Central memory CD8-positive, alpha-beta T cell (primary cell): ENCODE measurements at regions not wholly inside any gene's neighbourhood (a gene's known extent, or its start where the extent isn't known, plus 50 kb on each side); places are given as distances from the start of the nearest gene placed in this dataset.

ENCODE experiments used
- ATAC-seq: fragments of 150-1000 bp; cut with Tn5 transposase; replicated peaks from 2 replicates; pipeline ENCODE4 v1.10.0; 2022; ENCODE audit warnings: mild to moderate bottlenecking, moderate FRiP score, moderate number of reproducible peaks; ENCODE audit not compliant: poor library complexity, severe bottlenecking; ENCODE audit errors: extremely low read depth
- DNase-seq, 2 donors: peaks; one replicate each; pipeline ENCODE4 v3.0.0; 2021; ENCODE audit warnings: low spot score in 2 of 2
- H3K27ac Mint-ChIP-seq: one replicate; pipeline ENCODE4 v1.8.0; 2022; ENCODE audit warnings: low read depth, mild to moderate bottlenecking, moderate library complexity, mixed read lengths
- H3K27me3 Mint-ChIP-seq: one replicate; pipeline ENCODE4 v1.8.0; 2022; ENCODE audit warnings: mixed read lengths
- H3K36me3 Mint-ChIP-seq: one replicate; pipeline ENCODE4 v1.8.0; 2022; ENCODE audit warnings: mild to moderate bottlenecking, moderate library complexity, mixed read lengths; ENCODE audit not compliant: insufficient read depth
- H3K4me1 Mint-ChIP-seq: one replicate; pipeline ENCODE4 v1.8.0; 2022; ENCODE audit warnings: mixed read lengths
- H3K4me3 Mint-ChIP-seq: one replicate; pipeline ENCODE4 v1.8.0; 2022; ENCODE audit warnings: mild to moderate bottlenecking, moderate library complexity, mixed read lengths
- H3K9me3 Mint-ChIP-seq: one replicate; pipeline ENCODE4 v1.8.0; 2022; ENCODE audit warnings: mixed read lengths

GRCh38 chr10:64130152-64130551, 609.0 kb downstream of the REEP3 start:
- DNase-seq = no peak
- Mint-ChIP-seq H3K9me3 (peaks cover 6% of the 10 kb centered on the region), H3K27me3 (no peaks in the 10 kb centered on the region), H3K4me1 (no peaks in the 10 kb centered on the region), H3K4me3 (no peak overlapping the region), H3K27ac (no peak overlapping the region), H3K36me3 (no peaks in the 10 kb centered on the region)
- ATAC-seq = no peak

DNA sequence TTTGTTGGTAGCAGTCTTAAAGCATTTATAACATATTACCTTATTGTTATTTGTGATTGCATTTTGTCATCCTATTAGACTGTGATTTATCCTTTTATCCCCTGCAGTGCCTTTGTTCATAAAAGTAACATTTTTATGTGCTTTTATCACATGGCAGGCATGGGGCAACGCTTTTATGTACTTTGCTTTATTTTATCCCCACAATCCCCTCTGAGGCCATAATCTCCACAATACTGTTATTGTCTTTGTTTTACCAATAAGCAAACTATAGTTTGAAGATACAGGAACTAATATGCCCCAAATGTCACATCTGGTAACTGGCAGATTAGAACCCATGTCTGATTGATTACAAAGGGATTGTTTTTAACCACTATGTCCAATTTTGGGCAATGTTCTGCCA, 613.5 kb downstream of the REEP3 start:
- H3K27me3 Mint-ChIP-seq = no peaks in the 10 kb centered on the region
- DNase-seq (no peak), ATAC-seq (no peak)
- H3K4me3 Mint-ChIP-seq = no peak overlapping the region
- no peak overlapping the region for H3K27ac Mint-ChIP-seq
- no peaks in the 10 kb centered on the region for H3K4me1 Mint-ChIP-seq
- no peaks in the 10 kb centered on the region for H3K36me3 Mint-ChIP-seq
- H3K9me3 Mint-ChIP-seq = peaks cover 14% of the 10 kb centered on the region

GRCh38 chr10:64142395-64142794, 621.2 kb downstream of the REEP3 start:
- Mint-ChIP-seq H3K27me3 (no peaks in the 10 kb centered on the region), H3K4me3 (no peak overlapping the region), H3K4me1 (no peaks in the 10 kb centered on the region), H3K9me3 (no peaks in the 10 kb centered on the region), H3K36me3 (no peaks in the 10 kb centered on the region), H3K27ac (no peak overlapping the region)
- ATAC-seq = no peak
- DNase-seq = no peak

DNA sequence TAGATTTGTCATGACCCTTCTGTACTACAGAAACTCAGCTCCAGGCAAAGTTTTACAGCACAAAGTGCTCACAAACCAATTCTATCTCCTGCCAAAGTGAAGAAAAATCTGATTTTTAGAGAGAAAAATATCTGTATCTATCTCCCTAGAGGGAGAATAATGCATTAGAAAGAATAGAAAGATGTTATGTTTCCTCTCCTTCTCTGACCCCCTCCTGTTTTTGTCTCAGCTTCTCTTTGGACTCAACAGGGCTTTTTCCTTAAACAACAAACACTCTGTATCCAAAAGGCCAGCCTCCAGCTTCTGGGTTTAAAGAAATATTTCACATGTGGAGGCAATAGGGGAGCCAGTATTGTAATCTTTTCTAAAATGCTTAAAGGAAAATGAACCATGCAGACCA, 627.4 kb downstream of the REEP3 start:
- DNase-seq (no peak), ATAC-seq (no peak)
- no peaks in the 10 kb centered on the region for H3K4me1 Mint-ChIP-seq
- no peaks in the 10 kb centered on the region for H3K9me3 Mint-ChIP-seq
- no peaks in the 10 kb centered on the region for H3K36me3 Mint-ChIP-seq
- no peak overlapping the region for H3K4me3 Mint-ChIP-seq
- no peak overlapping the region for H3K27ac Mint-ChIP-seq
- no peaks in the 10 kb centered on the region for H3K27me3 Mint-ChIP-seq

DNA sequence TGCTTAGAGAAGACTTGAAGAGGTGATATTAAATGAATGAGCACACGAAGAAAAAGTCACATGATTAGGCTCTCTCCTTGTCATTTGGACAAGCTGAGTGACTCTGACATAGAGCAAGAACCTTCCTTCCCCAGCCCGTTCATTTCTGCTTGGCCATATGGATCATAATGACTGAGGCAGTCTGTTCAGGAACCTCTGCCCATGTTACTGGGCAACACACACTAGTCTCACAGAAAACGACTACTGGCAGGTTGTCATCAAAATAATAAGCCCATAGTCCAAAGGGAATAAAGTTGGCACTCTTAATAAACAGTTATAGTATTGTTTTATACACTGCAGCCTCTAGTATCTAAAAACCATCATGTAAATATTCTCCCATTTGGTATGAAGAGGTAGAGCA, 635.0 kb downstream of the REEP3 start:
- DNase-seq = no peak
- no peaks in the 10 kb centered on the region for H3K27me3 Mint-ChIP-seq
- no peak overlapping the region for H3K27ac Mint-ChIP-seq
- no peaks in the 10 kb centered on the region for H3K36me3 Mint-ChIP-seq
- no peaks in the 10 kb centered on the region for H3K4me1 Mint-ChIP-seq
- H3K9me3 Mint-ChIP-seq = peaks cover 6% of the 10 kb centered on the region
- no peak overlapping the region for H3K4me3 Mint-ChIP-seq
- ATAC-seq = no peak

DNA sequence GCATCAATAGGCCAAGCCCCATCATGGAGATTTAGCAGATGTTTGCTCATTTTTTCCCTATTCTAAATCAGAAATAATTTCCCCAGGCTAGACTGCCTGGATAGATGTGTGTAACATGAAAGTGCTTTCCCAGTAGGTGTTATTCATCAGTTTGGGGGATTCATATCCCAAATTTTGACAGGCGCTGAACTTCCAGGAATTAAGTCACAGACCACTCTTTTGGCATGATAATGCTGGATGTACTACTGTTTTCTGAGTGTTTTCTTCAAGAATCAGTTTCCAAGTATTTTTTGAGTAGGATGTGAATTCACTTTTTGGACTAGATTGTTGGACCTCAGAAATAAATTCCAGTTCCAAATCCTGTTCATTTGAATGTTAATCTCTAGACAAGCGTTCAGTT, 637.4 kb downstream of the REEP3 start:
- DNase-seq = no peak
- H3K4me3 Mint-ChIP-seq = no peak overlapping the region
- no peaks in the 10 kb centered on the region for H3K36me3 Mint-ChIP-seq
- peaks cover 6% of the 10 kb centered on the region for H3K9me3 Mint-ChIP-seq
- H3K4me1 Mint-ChIP-seq = no peaks in the 10 kb centered on the region
- ATAC-seq = no peak
- no peak overlapping the region for H3K27ac Mint-ChIP-seq
- H3K27me3 Mint-ChIP-seq = no peaks in the 10 kb centered on the region

- Mint-ChIP-seq H3K27ac (no peak overlapping the region), H3K4me1 (no peaks in the 10 kb centered on the region), H3K36me3 (no peaks in the 10 kb centered on the region), H3K27me3 (no peaks in the 10 kb centered on the region), H3K9me3 (peaks cover 6% of the 10 kb centered on the region), H3K4me3 (no peak overlapping the region)
- ATAC-seq = no peak
- DNase-seq = no peak
Observed at GRCh38 chr10:64159910-64160872, 639.0 kb downstream of the REEP3 start.

DNA sequence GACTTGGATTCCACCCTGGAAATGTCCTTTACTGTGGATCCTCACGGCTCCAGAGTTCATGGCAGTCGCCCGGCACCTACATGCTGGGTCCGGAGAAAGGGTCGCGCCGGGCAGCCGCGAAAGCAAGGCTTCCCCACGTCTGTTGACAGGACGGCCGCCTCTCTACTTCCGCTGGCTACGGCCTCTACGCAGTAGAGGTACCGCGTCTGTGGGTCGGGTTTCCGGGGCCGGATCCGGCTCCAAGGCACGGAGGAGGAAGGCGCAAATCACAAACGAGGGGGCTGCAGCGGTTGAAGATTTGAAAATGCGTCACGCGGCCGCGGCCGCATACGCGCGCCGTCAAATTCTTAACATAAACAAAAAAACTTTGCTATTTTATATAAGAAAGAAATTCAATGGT, 649.6 kb downstream of the REEP3 start:
- no peak overlapping the region for H3K4me3 Mint-ChIP-seq
- H3K27me3 Mint-ChIP-seq = no peaks in the 10 kb centered on the region
- ATAC-seq = no peak

DNA sequence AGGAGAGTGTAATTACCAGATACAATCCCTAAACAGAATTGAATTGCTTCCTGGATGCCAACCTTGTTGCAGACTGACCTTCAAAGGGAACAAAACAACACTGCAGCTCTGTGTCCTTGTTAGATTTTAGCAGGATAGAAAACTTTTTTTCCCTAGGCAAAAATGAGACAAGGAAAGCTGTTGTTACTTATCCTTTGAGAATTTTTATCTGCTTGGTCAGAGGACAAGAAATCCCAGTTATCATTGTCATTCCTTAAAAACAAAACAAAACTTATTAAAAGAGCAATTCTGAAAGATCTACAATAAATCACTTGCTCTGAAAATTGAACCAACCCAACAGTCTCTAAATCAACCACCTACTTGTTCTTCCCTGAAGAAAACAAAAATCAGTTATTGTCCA, 652.6 kb downstream of the REEP3 start:
- ATAC-seq = no peak
- H3K36me3 Mint-ChIP-seq = no peaks in the 10 kb centered on the region
- no peak overlapping the region for H3K4me3 Mint-ChIP-seq
- no peaks in the 10 kb centered on the region for H3K4me1 Mint-ChIP-seq
- no peak overlapping the region for H3K27ac Mint-ChIP-seq
- H3K9me3 Mint-ChIP-seq = peaks cover 9% of the 10 kb centered on the region
- DNase-seq = no peak
- H3K27me3 Mint-ChIP-seq = no peaks in the 10 kb centered on the region

More for the DNA sequence above, 649.6 kb downstream of the REEP3 start:
- Mint-ChIP-seq H3K36me3 (no peaks in the 10 kb centered on the region), H3K27ac (no peak overlapping the region), H3K9me3 (peaks cover 18% of the 10 kb centered on the region), H3K4me1 (no peaks in the 10 kb centered on the region)
- DNase-seq = no peak

- DNase-seq = no peak
- no peak for ATAC-seq
- Mint-ChIP-seq H3K27me3 (no peaks in the 10 kb centered on the region), H3K27ac (no peak overlapping the region), H3K4me3 (no peak overlapping the region), H3K4me1 (no peaks in the 10 kb centered on the region), H3K36me3 (no peaks in the 10 kb centered on the region), H3K9me3 (peaks cover 6% of the 10 kb centered on the region)
Observed at GRCh38 chr10:64174666-64175255, 653.6 kb downstream of the REEP3 start.

- Mint-ChIP-seq H3K4me3 (no peak overlapping the region), H3K4me1 (no peaks in the 10 kb centered on the region), H3K27me3 (no peaks in the 10 kb centered on the region), H3K27ac (no peak overlapping the region), H3K36me3 (no peaks in the 10 kb centered on the region), H3K9me3 (no peaks in the 10 kb centered on the region)
- ATAC-seq (no peak), DNase-seq (no peak)
Observed at GRCh38 chr10:64175271-64175962, 654.2 kb downstream of the REEP3 start.

DNA sequence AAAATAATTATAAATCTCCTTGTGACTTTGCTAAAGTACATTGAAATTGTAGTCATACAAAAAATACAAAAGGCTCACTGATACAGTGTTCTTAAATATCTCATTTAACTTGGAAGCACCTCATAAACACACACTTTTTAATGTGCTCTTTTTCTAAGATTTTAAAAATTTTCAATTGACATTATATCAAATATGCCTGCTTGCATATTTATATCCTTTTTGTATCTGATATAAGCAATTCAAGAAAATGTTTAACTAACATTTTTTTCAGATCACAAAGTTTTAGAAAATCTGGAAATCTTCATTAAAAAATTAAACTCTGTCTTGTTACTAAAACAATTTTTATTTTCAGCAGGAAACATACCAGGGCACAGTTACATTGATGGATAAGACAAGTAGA, 661.5 kb downstream of the REEP3 start:
- no peak overlapping the region for H3K27ac Mint-ChIP-seq
- DNase-seq (no peak), ATAC-seq (no peak)
- H3K4me1 Mint-ChIP-seq = no peaks in the 10 kb centered on the region
- H3K4me3 Mint-ChIP-seq = no peak overlapping the region
- peaks cover 4% of the 10 kb centered on the region for H3K9me3 Mint-ChIP-seq
- no peaks in the 10 kb centered on the region for H3K36me3 Mint-ChIP-seq
- no peaks in the 10 kb centered on the region for H3K27me3 Mint-ChIP-seq

- Mint-ChIP-seq H3K9me3 (peaks cover 4% of the 10 kb centered on the region), H3K27me3 (no peaks in the 10 kb centered on the region), H3K27ac (no peak overlapping the region), H3K4me1 (no peaks in the 10 kb centered on the region), H3K4me3 (no peak overlapping the region), H3K36me3 (no peaks in the 10 kb centered on the region)
- ATAC-seq (no peak), DNase-seq (no peak)
Observed at GRCh38 chr10:64191286-64191685, 670.1 kb downstream of the REEP3 start.
